Stimulated activated naive CD8-positive, alpha-beta T cell treated with anti-CD3 and anti-CD28 coated beads, Interleukin-15, Interleukin-2, amounts not matched to agents 100 U/mL and 50 U/mL, for 24 hours (primary cell): ENCODE measurements at regions not wholly inside any gene's neighbourhood (a gene's known extent, or its start where the extent isn't known, plus 50 kb on each side); places are given as distances from the start of the nearest gene placed in this dataset.
"Not testable (repeated sequence)": the region's sequence is repeated elsewhere in the genome, so short reads cannot be mapped to it uniquely, and the experiment has no call there.

Experiments
- ATAC-seq: fragments of 150-1000 bp; cut with Tn5 transposase; one replicate; pipeline ENCODE4 v1.10.0; 2021
- DNase-seq: peaks from one replicate; pipeline ENCODE4 v3.0.0; 2021

DNA sequence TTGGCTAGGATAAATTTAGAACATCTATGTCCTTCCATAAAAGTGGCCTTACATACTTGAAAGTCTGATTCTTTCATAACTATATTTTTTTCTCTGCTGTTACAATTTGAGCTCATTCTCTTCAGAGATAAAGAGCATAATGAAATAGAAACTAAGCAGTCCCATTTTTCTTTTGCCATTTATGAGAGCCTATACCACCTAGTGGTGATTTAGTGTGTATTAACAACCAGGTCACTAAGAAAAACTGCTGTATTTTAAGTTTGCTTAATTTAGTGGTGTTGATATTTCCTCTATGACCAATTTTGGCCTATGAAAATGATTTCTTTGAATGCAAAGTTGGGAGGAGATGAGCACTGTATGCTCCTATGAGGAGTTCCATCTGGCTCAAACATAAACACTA, 88.7 kb upstream of the ZWINT start:
- ATAC-seq (no peak), DNase-seq (no peak)

DNA sequence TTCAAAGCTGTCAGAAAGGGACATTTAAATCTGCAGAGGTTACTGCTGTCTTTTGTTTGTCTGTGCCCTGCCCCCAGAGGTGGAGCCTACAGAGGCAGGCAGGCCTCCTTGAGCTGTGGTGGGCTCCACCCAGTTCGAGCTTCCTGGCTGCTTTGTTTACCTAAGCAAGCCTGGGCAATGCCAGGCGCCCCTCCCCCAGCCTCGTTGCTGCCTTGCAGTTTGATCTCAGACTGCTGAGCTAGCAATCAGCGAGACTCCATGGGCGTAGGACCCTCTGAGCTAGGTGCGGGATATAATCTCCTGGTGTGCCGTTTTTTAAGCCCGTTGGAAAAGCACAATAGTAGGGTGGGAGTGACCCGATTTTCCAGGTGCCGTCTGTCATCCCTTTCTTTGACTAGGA, 86.6 kb upstream of the ZWINT start:
- not testable (repeated sequence) for ATAC-seq, DNase-seq

DNA sequence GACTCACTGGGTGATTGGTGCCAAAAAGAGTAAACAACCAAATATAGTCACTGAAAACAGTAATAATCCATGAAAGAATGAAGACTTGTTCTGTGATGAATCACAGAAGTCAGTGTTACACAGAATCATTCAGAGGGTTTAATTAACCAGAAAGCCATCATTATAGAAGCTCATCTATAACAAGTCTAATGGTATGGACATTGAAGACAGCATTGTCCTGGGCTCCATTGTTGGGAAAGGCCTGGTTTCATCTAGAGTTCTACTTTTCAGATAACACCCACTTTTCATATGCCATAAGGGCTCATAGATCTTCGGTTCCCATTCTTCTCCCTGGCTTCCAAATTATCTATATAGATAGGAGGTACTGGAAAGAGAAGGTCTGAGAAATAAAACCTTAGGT, 80.3 kb upstream of the ZWINT start:
- DNase-seq, ATAC-seq: not testable (repeated sequence)
